Tibial nerve (tissue), 4 donors: ENCODE measurements at regions not wholly inside any gene's neighbourhood (a gene's known extent, or its start where the extent isn't known, plus 50 kb on each side); places are given as distances from the start of the nearest gene placed in this dataset.

Experiments
- CTCF ChIP-seq, 5 experiments: fragments of 200-600 bp in 3 of 5; fragments of 450-650 bp in 2 of 5; sonication (generic) in 3 of 5; IDR thresholded peaks; one replicate each; pipeline ENCODE4 v1.5.1; 2016 to 2019; ENCODE audit warnings: antibody characterized with exemption in 5 of 5, mild to moderate bottlenecking in 3 of 5, moderate library complexity in 2 of 5
- EP300 ChIP-seq, 2 donors: sonication (generic); formaldehyde crosslinking; IDR thresholded peaks; one replicate each; pipeline ENCODE4 v1.6.1; 2017; ENCODE audit warnings: antibody characterized with exemption in 2 of 2, mild to moderate bottlenecking in 1 of 2
- POLR2A ChIP-seq, 2 donors: fragments of 450-650 bp; IDR thresholded peaks; one replicate each; pipeline ENCODE4 v1.6.1; 2017; ENCODE audit warnings: antibody characterized with exemption in 2 of 2, mild to moderate bottlenecking in 2 of 2, moderate library complexity in 2 of 2

- TF ChIP-seq CTCF (IDR thresholded peaks at IDR 0.05) (no peak), POLR2A (IDR thresholded peaks at IDR 0.05) (no peak), EP300 (IDR thresholded peaks at IDR 0.05) (no peak)
Measured at GRCh38 chr1:101435831-101436511, 199.2 kb downstream of the S1PR1 start.
